Naive thymus-derived CD8-positive, alpha-beta T cell (primary cell): ENCODE measurements at regions not wholly inside any gene's neighbourhood (a gene's known extent, or its start where the extent isn't known, plus 50 kb on each side); places are given as distances from the start of the nearest gene placed in this dataset.
A peak's percentile ranks its signal among the peaks of the same experiment; 100 is the strongest.
"Not testable (repeated sequence)": the region's sequence is repeated elsewhere in the genome, so short reads cannot be mapped to it uniquely, and the experiment has no call there.

ENCODE experiments used
- ATAC-seq, 2 donors: fragments of 150-1000 bp; cut with Tn5 transposase in 1 of 2; sonication (Bioruptor Pico), chemical (Tn5 transposase) in 1 of 2; 1 replicate in 1 of 2; 2 replicates in 1 of 2; pipeline ENCODE4 v1.10.0; 2021; ENCODE audit warnings: mild to moderate bottlenecking in 2 of 2, moderate library complexity in 2 of 2
- POLR2A ChIA-PET: fragments of 350-600 bp; sonication (Branson Sonifier 250); formaldehyde crosslinking; loops from one replicate; lab custom pipeline; 2021; ENCODE audit warnings: antibody characterized with exemption; lab: Charles Lee
- DNase-seq, 10 donors: peaks; one replicate each; pipeline versions ENCODE4 v3.0.0 to v3.0.0-alpha.2; 2020 to 2022
- H3K27ac Mint-ChIP-seq, 10 donors: one replicate each; pipeline ENCODE4 v1.8.0; 2020 to 2022; ENCODE audit warnings: mild to moderate bottlenecking in 10 of 10, mixed read lengths in 10 of 10, moderate library complexity in 4 of 10, inconsistent platforms in 1 of 10
- H3K27me3 Mint-ChIP-seq, 5 donors: one replicate each; pipeline ENCODE4 v1.8.0; 2021 to 2022; ENCODE audit warnings: mixed read lengths in 5 of 5
- H3K36me3 Mint-ChIP-seq, 3 donors: one replicate each; pipeline ENCODE4 v1.8.0; 2020 to 2022; ENCODE audit warnings: mixed read lengths in 3 of 3, mild to moderate bottlenecking in 2 of 3, inconsistent platforms in 1 of 3
- H3K4me1 Mint-ChIP-seq, 4 donors: one replicate each; pipeline ENCODE4 v1.8.0; 2021 to 2022; ENCODE audit warnings: mixed read lengths in 4 of 4
- H3K4me3 Mint-ChIP-seq, 10 donors: one replicate each; pipeline ENCODE4 v1.8.0; 2020 to 2022; ENCODE audit warnings: mild to moderate bottlenecking in 10 of 10, mixed read lengths in 10 of 10, moderate library complexity in 6 of 10, inconsistent platforms in 1 of 10
- H3K9me3 Mint-ChIP-seq, 9 donors: one replicate each; pipeline ENCODE4 v1.8.0; 2020 to 2022; ENCODE audit warnings: mixed read lengths in 9 of 9, mild to moderate bottlenecking in 3 of 9, inconsistent platforms in 1 of 9, moderate library complexity in 1 of 9

- Mint-ChIP-seq H3K4me1 (peaks cover 0 to 2% (median 0%) of the 10 kb centered on the region in 4 donors), H3K36me3 (no peaks in the 10 kb centered on the region), H3K4me3 (no peak overlapping the region), H3K27me3 (peaks cover 0 to 2% (median 0%) of the 10 kb centered on the region in 5 donors), H3K27ac (no peak overlapping the region), H3K9me3 (no peaks in the 10 kb centered on the region)
- POLR2A ChIA-PET: no interaction called here
- ATAC-seq (no peak), DNase-seq (no peak)
Observed at GRCh38 chr1:229164348-229164747, 106.6 kb upstream of the RAB4A start.

- Mint-ChIP-seq H3K4me1 (peaks cover 0 to 1% (median 0%) of the 10 kb centered on the region in 4 donors), H3K27me3 (peaks cover 0 to 2% (median 0%) of the 10 kb centered on the region in 5 donors), H3K27ac (no peak overlapping the region), H3K4me3 (no peak overlapping the region), H3K9me3 (no peaks in the 10 kb centered on the region), H3K36me3 (no peaks in the 10 kb centered on the region)
- DNase-seq (no peak), ATAC-seq (no peak)
- POLR2A ChIA-PET: no interaction called here
Observed at GRCh38 chr1:229164836-229165735, 105.8 kb upstream of the RAB4A start.

GRCh38 chr1:229167318-229167717 is 103.6 kb upstream of the RAB4A start:
- Mint-ChIP-seq H3K9me3 (no peaks in the 10 kb centered on the region), H3K27me3 (peaks cover 0 to 2% (median 0%) of the 10 kb centered on the region in 5 donors), H3K36me3 (no peaks in the 10 kb centered on the region), H3K4me3 (no peak overlapping the region), H3K4me1 (no peaks in the 10 kb centered on the region), H3K27ac (no peak overlapping the region)
- POLR2A ChIA-PET: no interaction called here
- ATAC-seq (no peak), DNase-seq (no peak)

GRCh38 chr1:229169399-229169798 is 101.5 kb upstream of the RAB4A start:
- ATAC-seq (no peak), DNase-seq (no peak)
- POLR2A ChIA-PET: no interaction called here
- Mint-ChIP-seq H3K4me3 (no peak overlapping the region), H3K4me1 (no peaks in the 10 kb centered on the region), H3K27ac (no peak overlapping the region), H3K27me3 (peaks cover 0 to 2% (median 0%) of the 10 kb centered on the region in 5 donors), H3K9me3 (no peaks in the 10 kb centered on the region), H3K36me3 (no peaks in the 10 kb centered on the region)

GRCh38 chr1:229170274-229170673 is 100.6 kb upstream of the RAB4A start:
- POLR2A ChIA-PET: no interaction called here
- Mint-ChIP-seq H3K9me3 (no peaks in the 10 kb centered on the region), H3K4me3 (no peak overlapping the region), H3K4me1 (no peaks in the 10 kb centered on the region), H3K36me3 (no peaks in the 10 kb centered on the region), H3K27ac (peak overlapping the region in 1 of 10 donors; percentile 23), H3K27me3 (peaks cover 0 to 2% (median 2%) of the 10 kb centered on the region in 5 donors)
- ATAC-seq (no peak), DNase-seq (no peak)

GRCh38 chr1:229170778-229171505 is 100.0 kb upstream of the RAB4A start:
- POLR2A ChIA-PET: no interaction called here
- Mint-ChIP-seq H3K27me3 (peaks cover 0 to 6% (median 0%) of the 10 kb centered on the region in 5 donors), H3K4me3 (no peak overlapping the region), H3K4me1 (no peaks in the 10 kb centered on the region), H3K36me3 (no peaks in the 10 kb centered on the region), H3K9me3 (no peaks in the 10 kb centered on the region), H3K27ac (no peak overlapping the region)
- ATAC-seq (no peak), DNase-seq (no peak)

GRCh38 chr1:229171934-229172333 is 99.0 kb upstream of the RAB4A start:
- H3K27ac Mint-ChIP-seq: no peak overlapping the region
- no peaks in the 10 kb centered on the region for H3K9me3 Mint-ChIP-seq
- H3K4me3 Mint-ChIP-seq: no peak overlapping the region
- POLR2A ChIA-PET: no interaction called here
- no peaks in the 10 kb centered on the region for H3K4me1 Mint-ChIP-seq
- ATAC-seq: no peak
- peaks cover 0 to 6% (median 0%) of the 10 kb centered on the region in 5 donors for H3K27me3 Mint-ChIP-seq
- no peak for DNase-seq
- no peaks in the 10 kb centered on the region for H3K36me3 Mint-ChIP-seq

- POLR2A ChIA-PET, H3K9me3 Mint-ChIP-seq, H3K4me3 Mint-ChIP-seq, H3K27ac Mint-ChIP-seq, H3K36me3 Mint-ChIP-seq, ATAC-seq, H3K4me1 Mint-ChIP-seq, DNase-seq, H3K27me3 Mint-ChIP-seq: not testable (repeated sequence)
Observed at GRCh38 chr1:229173491-229174476, 97.1 kb upstream of the RAB4A start.

- POLR2A ChIA-PET, H3K27ac Mint-ChIP-seq, H3K9me3 Mint-ChIP-seq, DNase-seq, H3K27me3 Mint-ChIP-seq, H3K4me1 Mint-ChIP-seq, H3K36me3 Mint-ChIP-seq, H3K4me3 Mint-ChIP-seq, ATAC-seq: not testable (repeated sequence)
Observed at GRCh38 chr1:229175297-229175696, 95.6 kb upstream of the RAB4A start.

GRCh38 chr1:229176457-229176856 is 94.5 kb upstream of the RAB4A start:
- DNase-seq, POLR2A ChIA-PET, H3K9me3 Mint-ChIP-seq, H3K36me3 Mint-ChIP-seq, H3K4me1 Mint-ChIP-seq, H3K27ac Mint-ChIP-seq, H3K27me3 Mint-ChIP-seq, ATAC-seq, H3K4me3 Mint-ChIP-seq: not testable (repeated sequence)

- Mint-ChIP-seq H3K4me1 (no peaks in the 10 kb centered on the region), H3K36me3 (no peaks in the 10 kb centered on the region), H3K27ac (no peak overlapping the region), H3K9me3 (no peaks in the 10 kb centered on the region), H3K27me3 (peaks cover 0 to 5% (median 0%) of the 10 kb centered on the region in 5 donors), H3K4me3 (no peak overlapping the region)
- POLR2A ChIA-PET: no interaction called here
- ATAC-seq: no peak
- no peak for DNase-seq
Observed at GRCh38 chr1:229180161-229180560, 90.8 kb upstream of the RAB4A start.

GRCh38 chr1:229181419-229181818 is 89.5 kb upstream of the RAB4A start:
- H3K36me3 Mint-ChIP-seq: no peaks in the 10 kb centered on the region
- no peaks in the 10 kb centered on the region for H3K27me3 Mint-ChIP-seq
- no peak for DNase-seq
- H3K27ac Mint-ChIP-seq: no peak overlapping the region
- no peak overlapping the region for H3K4me3 Mint-ChIP-seq
- no peaks in the 10 kb centered on the region for H3K4me1 Mint-ChIP-seq
- POLR2A ChIA-PET: no interaction called here
- no peak for ATAC-seq
- no peaks in the 10 kb centered on the region for H3K9me3 Mint-ChIP-seq
